ENCODE measurements at regions not wholly inside any gene's neighbourhood (a gene's known extent, or its start where the extent isn't known, plus 50 kb on each side); places are given as distances from the start of the nearest gene placed in this dataset.

- WGBS, 2 donors: 96 to 99% methylated on average over 2 of the region's 2 CpGs
- Histone ChIP-seq H3K36me3 (no peaks in the 10 kb centered on the region), H3K4me3 (no peak overlapping the region), H3K4me1 (no peaks in the 10 kb centered on the region), H3K27me3 (no peaks in the 10 kb centered on the region), H3K9me3 (no peaks in the 10 kb centered on the region), H3K27ac (no peak overlapping the region)
- TF ChIP-seq POLR2A (IDR thresholded peaks at IDR 0.05) (no peak), CTCF (IDR thresholded peaks at IDR 0.05) (no peak), POLR2AphosphoS5 (IDR thresholded peaks at IDR 0.05) (no peak), EP300 (IDR thresholded peaks at IDR 0.05) (no peak)
- intact Hi-C loops (cut with DNase I): no loop called here
- DNase-seq: no peak
Measured at GRCh38 chr7:17055596-17055995, 173.8 kb upstream of the AGR3 start.

GRCh38 chr7:17056491-17057142, 174.8 kb upstream of the AGR3 start:
- Histone ChIP-seq H3K36me3 (no peaks in the 10 kb centered on the region), H3K27ac (no peak overlapping the region), H3K27me3 (no peaks in the 10 kb centered on the region), H3K4me1 (no peaks in the 10 kb centered on the region), H3K9me3 (no peaks in the 10 kb centered on the region), H3K4me3 (no peak overlapping the region)
- DNase-seq: no peak
- TF ChIP-seq POLR2AphosphoS5 (IDR thresholded peaks at IDR 0.05) (no peak), EP300 (IDR thresholded peaks at IDR 0.05) (no peak)
- intact Hi-C loops (cut with DNase I): no loop called here
- 74 to 92% methylated on average over 7 of the region's 7 CpGs for WGBS, 2 donors

- TF ChIP-seq CTCF (IDR thresholded peaks at IDR 0.05) (no peak), EP300 (IDR thresholded peaks at IDR 0.05) (no peak), POLR2A (IDR thresholded peaks at IDR 0.05) (no peak)
- no peaks in the 10 kb centered on the region for H3K4me1 ChIP-seq
- H3K27me3 ChIP-seq: no peaks in the 10 kb centered on the region
- H3K9me3 ChIP-seq: no peaks in the 10 kb centered on the region
- 94 to 96% methylated on average over 1 of the region's 1 CpG for WGBS, 2 donors
- no peak for DNase-seq
- intact Hi-C loops (cut with DNase I): no loop called here
- H3K27ac ChIP-seq: no peak overlapping the region
- H3K36me3 ChIP-seq: no peaks in the 10 kb centered on the region
- no peak overlapping the region for H3K4me3 ChIP-seq
Measured at GRCh38 chr7:17057143-17057509, 175.3 kb upstream of the AGR3 start.

- Histone ChIP-seq H3K36me3 (no peaks in the 10 kb centered on the region), H3K27me3 (no peaks in the 10 kb centered on the region), H3K27ac (no peak overlapping the region), H3K9me3 (no peaks in the 10 kb centered on the region), H3K4me3 (no peak overlapping the region), H3K4me1 (no peaks in the 10 kb centered on the region)
- TF ChIP-seq EP300 (IDR thresholded peaks at IDR 0.05) (no peak), POLR2A (IDR thresholded peaks at IDR 0.05) (no peak), CTCF (IDR thresholded peaks at IDR 0.05) (no peak), POLR2AphosphoS5 (IDR thresholded peaks at IDR 0.05) (no peak)
- DNase-seq: no peak
- intact Hi-C loops (cut with DNase I): no loop called here
- WGBS, 2 donors: 27 to 55% methylated on average over 1 of the region's 1 CpG
Measured at GRCh38 chr7:17058568-17058967, 176.8 kb upstream of the AGR3 start.

- intact Hi-C loops (cut with DNase I): no loop called here
- no peaks in the 10 kb centered on the region for H3K27me3 ChIP-seq
- TF ChIP-seq EP300 (IDR thresholded peaks at IDR 0.05): no peak
- no peak for TF ChIP-seq POLR2A (IDR thresholded peaks at IDR 0.05)
- no peak for TF ChIP-seq POLR2AphosphoS5 (IDR thresholded peaks at IDR 0.05)
- no peak for TF ChIP-seq CTCF (IDR thresholded peaks at IDR 0.05)
- H3K27ac ChIP-seq: no peak overlapping the region
- WGBS, 2 donors: 83 to 89% methylated on average over 3 of the region's 3 CpGs
- H3K4me1 ChIP-seq: no peaks in the 10 kb centered on the region
- H3K9me3 ChIP-seq: no peaks in the 10 kb centered on the region
- H3K4me3 ChIP-seq: no peak overlapping the region
- H3K36me3 ChIP-seq: no peaks in the 10 kb centered on the region
- DNase-seq: no peak
Measured at GRCh38 chr7:17060051-17060450, 178.3 kb upstream of the AGR3 start.

Data from sigmoid colon (tissue), 6 donors.